GM12872 (cell line): ENCODE measurements at regions not wholly inside any gene's neighbourhood (a gene's known extent, or its start where the extent isn't known, plus 50 kb on each side); places are given as distances from the start of the nearest gene placed in this dataset.

Source experiments
- TF ChIP-seq, protein P1 (sequence below): IDR thresholded peaks from 3 replicates; pipeline ENCODE4 v1.5.1; 2011; ENCODE audit warnings: low read depth, mild to moderate bottlenecking, low read length, moderate library complexity; ENCODE audit not compliant: insufficient read depth

DNA sequence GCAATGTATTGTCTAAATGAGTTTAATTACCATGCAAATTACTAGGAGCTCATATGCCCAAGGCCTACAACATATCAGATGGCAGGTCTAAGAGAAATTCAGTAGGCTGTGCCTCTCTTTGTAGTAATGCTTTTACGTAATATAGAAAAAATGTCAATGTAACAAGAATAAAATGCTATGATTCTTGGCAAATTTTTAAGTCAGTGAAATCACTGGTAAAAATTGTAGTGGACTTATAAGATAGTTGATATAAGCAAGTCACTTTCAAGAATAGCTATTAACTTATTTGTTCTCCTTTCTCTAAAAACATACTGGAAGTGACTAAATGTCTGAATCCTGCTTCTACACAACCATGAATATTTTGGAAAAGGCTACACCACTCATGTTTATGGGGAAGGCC lies 707.8 kb downstream of the TUSC7 start:
- TF ChIP-seq, protein P1, sequence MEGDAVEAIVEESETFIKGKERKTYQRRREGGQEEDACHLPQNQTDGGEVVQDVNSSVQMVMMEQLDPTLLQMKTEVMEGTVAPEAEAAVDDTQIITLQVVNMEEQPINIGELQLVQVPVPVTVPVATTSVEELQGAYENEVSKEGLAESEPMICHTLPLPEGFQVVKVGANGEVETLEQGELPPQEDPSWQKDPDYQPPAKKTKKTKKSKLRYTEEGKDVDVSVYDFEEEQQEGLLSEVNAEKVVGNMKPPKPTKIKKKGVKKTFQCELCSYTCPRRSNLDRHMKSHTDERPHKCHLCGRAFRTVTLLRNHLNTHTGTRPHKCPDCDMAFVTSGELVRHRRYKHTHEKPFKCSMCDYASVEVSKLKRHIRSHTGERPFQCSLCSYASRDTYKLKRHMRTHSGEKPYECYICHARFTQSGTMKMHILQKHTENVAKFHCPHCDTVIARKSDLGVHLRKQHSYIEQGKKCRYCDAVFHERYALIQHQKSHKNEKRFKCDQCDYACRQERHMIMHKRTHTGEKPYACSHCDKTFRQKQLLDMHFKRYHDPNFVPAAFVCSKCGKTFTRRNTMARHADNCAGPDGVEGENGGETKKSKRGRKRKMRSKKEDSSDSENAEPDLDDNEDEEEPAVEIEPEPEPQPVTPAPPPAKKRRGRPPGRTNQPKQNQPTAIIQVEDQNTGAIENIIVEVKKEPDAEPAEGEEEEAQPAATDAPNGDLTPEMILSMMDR: no peak

DNA sequence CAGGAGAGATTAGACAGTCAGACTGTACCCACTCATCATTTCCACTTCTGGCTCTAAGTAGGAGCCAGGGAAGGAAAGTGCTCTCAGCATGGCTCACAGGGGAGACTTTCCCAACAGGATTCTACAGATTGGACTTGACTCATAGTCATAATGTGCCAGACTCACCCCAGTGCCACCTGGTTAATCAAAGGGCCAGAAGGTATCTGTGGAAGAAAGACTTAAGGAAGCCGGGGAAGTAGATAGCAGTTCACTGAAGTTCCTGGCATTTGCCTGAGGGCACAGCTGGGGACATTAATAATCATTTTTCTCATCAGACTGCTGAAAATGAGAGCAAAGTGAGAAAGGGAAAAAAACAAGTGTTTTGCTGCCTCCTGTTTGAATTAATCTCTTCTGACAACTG lies 717.5 kb downstream of the TUSC7 start:
- TF ChIP-seq, protein P1: no peak

DNA sequence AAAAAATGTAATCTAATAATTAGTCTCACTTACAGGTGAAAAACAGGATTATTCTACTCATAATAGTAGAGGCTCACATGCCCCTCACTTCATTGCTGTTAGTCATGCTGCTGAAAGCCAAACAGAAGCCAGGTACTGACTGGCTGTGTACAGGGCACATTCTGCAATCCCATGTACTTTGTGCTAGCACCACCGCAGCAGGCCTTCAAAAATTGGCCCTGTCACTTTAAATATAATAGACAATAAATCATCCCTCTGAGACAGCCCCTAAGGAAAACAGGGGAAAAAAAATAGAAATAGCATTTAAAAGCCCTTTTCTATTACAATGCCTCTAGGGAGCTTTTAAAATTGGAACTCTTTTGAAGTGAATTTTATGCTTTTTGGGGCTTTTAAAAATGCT lies 723.8 kb downstream of the TUSC7 start:
- TF ChIP-seq, protein P1: no peak

DNA sequence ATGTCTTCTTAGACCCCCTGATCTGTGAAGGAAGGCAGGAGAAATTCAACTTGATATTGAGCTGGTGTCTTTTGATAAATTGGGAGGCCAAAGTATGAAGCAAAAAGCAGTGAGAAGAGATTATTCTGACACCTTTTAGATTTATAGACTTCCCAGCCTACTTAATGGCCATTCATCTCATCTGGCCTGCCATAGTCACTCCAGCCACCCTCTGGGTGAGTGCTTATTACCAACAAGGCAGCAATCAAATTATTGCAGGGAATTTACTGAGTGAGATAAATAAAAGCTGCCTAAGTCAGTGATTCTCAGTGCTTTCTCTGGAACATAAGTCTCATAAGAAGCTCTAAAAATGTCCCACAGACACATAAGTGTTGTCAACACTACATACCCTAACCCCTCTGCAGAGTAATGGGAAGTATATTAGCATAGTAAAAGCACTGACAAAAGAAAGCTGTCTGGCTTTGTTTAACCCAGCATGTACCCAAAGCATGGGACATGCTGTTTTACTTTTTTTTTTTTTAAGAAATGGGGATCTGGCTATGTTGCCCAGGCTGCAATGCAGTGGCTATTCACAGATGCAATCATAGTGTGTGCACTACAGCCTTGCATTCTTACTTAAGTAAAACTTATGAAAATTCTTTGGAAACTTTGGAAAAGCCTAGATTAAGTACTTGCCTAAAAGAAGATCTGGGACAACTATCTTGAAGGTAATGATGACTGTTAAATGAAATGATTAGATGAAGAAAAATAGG lies 725.3 kb downstream of the TUSC7 start:
- TF ChIP-seq, protein P1: no peak

DNA sequence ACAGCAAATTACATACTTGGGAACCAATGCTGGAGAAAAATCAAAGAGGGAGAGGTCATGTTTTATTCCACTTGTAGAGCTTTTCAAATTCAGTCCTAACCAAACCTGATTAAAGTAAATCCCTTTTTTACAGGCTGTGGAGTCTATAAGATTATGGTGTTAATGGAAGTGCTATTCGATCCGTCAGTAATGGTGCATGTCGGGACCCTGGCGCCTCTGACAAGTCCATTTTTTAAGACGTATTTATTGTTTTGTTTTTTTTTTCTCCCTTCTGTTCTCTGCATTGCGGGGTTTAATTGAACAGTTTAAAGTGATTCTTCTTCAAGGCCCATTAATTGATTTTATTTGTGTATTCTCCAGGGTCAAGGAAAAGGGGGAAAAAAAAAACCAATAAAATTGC lies 725.9 kb downstream of the TUSC7 start:
- TF ChIP-seq, protein P1: no peak

DNA sequence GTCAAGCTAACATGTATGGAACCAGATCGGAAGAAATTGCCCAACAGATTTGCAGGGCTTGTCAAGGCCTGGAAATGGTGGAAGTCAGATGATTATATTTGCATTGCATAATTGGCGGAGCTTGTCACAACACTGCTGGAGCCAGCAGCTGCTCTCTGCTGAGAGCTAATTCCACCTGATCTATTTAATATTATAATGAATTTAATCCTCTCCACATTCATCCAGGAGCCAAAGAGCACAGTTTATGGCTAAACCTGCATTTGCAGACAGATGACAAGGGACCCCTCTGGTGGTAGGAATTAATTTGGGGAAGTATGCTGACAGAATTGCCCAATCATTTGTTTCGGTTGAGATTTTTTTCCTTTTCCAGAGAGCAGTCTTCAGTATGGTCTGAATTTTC lies 730.2 kb downstream of the TUSC7 start:
- TF ChIP-seq, protein P1: no peak

DNA sequence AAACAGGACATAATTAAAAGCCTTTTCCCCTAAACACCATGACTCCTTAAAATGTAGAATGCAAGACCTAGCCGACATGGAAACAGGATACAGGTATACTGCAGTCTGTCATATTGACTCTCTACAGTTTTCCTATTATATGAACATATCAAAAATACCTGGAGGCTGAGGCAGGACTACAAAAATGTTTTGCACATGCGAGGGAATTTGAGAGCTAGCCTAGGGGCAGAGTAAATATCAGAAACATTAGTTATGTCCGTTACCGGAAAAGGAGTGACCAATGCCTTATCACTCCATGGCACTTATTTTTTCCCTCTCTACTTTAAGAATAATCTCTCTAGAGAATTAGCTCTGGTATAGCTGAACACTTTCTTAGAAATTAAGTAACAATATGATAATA lies 732.3 kb downstream of the TUSC7 start:
- TF ChIP-seq, protein P1: no peak
